ENCODE measurements at regions not wholly inside any gene's neighbourhood (a gene's known extent, or its start where the extent isn't known, plus 50 kb on each side); places are given as distances from the start of the nearest gene placed in this dataset.

- Histone ChIP-seq H3K79me2 (no peaks in the 10 kb centered on the region), H2AFZ (no peak overlapping the region), H3K4me2 (ENCODE audit: low read length) (no peak overlapping the region), H3K27ac (no peak overlapping the region), H3K9me3 (ENCODE audit: control insufficient read depth, low read length) (no peaks in the 10 kb centered on the region), H3K27me3 (ENCODE audit: control insufficient read depth, insufficient read depth, low read length) (no peaks in the 10 kb centered on the region), H3K9ac (no peak overlapping the region), H3K36me3 (ENCODE audit: control insufficient read depth, insufficient read depth, low read length) (no peaks in the 10 kb centered on the region), H3K4me3 (ENCODE audit: low read depth, low read length) (no peak overlapping the region), H3K4me1 (no peaks in the 10 kb centered on the region)
- TF ChIP-seq CTCF (IDR thresholded peaks at IDR 0.05), result no peak
Measured at GRCh38 chr2:52698408-52698807, 1069.2 kb upstream of the CHAC2 start.

- Histone ChIP-seq H3K9me3 (ENCODE audit: control insufficient read depth, low read length) (no peaks in the 10 kb centered on the region), H3K27ac (no peak overlapping the region), H3K36me3 (ENCODE audit: control insufficient read depth, insufficient read depth, low read length) (no peaks in the 10 kb centered on the region), H3K9ac (no peak overlapping the region), H3K27me3 (ENCODE audit: control insufficient read depth, insufficient read depth, low read length) (no peaks in the 10 kb centered on the region), H3K79me2 (no peaks in the 10 kb centered on the region), H2AFZ (no peak overlapping the region), H3K4me1 (no peaks in the 10 kb centered on the region), H3K4me2 (ENCODE audit: low read length) (no peak overlapping the region), H3K4me3 (ENCODE audit: low read depth, low read length) (no peak overlapping the region)
- no peak for TF ChIP-seq CTCF (IDR thresholded peaks at IDR 0.05)
Measured at GRCh38 chr2:52697690-52698089, 1069.9 kb upstream of the CHAC2 start.

GRCh38 chr2:52695731-52696130 is 1071.9 kb upstream of the CHAC2 start:
- H2AFZ ChIP-seq, result no peak overlapping the region
- no peak for TF ChIP-seq CTCF (IDR thresholded peaks at IDR 0.05)
- H3K4me3 ChIP-seq (ENCODE audit: low read depth, low read length), result no peak overlapping the region
- H3K4me2 ChIP-seq (ENCODE audit: low read length), result no peak overlapping the region
- no peaks in the 10 kb centered on the region for H3K27me3 ChIP-seq (ENCODE audit: control insufficient read depth, insufficient read depth, low read length)
- no peaks in the 10 kb centered on the region for H3K9me3 ChIP-seq (ENCODE audit: control insufficient read depth, low read length)
- no peak overlapping the region for H3K9ac ChIP-seq
- H3K36me3 ChIP-seq (ENCODE audit: control insufficient read depth, insufficient read depth, low read length), result no peaks in the 10 kb centered on the region
- H3K4me1 ChIP-seq, result no peaks in the 10 kb centered on the region
- no peaks in the 10 kb centered on the region for H3K79me2 ChIP-seq
- no peak overlapping the region for H3K27ac ChIP-seq

- no peaks in the 10 kb centered on the region for H3K36me3 ChIP-seq (ENCODE audit: control insufficient read depth, insufficient read depth, low read length)
- H3K27ac ChIP-seq, result no peak overlapping the region
- H3K79me2 ChIP-seq, result no peaks in the 10 kb centered on the region
- no peak overlapping the region for H3K4me3 ChIP-seq (ENCODE audit: low read depth, low read length)
- H3K9me3 ChIP-seq (ENCODE audit: control insufficient read depth, low read length), result peaks cover 3% of the 10 kb centered on the region
- H3K9ac ChIP-seq, result no peak overlapping the region
- no peak overlapping the region for H3K4me2 ChIP-seq (ENCODE audit: low read length)
- no peaks in the 10 kb centered on the region for H3K4me1 ChIP-seq
- H2AFZ ChIP-seq, result no peak overlapping the region
- no peaks in the 10 kb centered on the region for H3K27me3 ChIP-seq (ENCODE audit: control insufficient read depth, insufficient read depth, low read length)
- TF ChIP-seq CTCF (IDR thresholded peaks at IDR 0.05), result no peak
Measured at GRCh38 chr2:52686935-52687334, 1080.7 kb upstream of the CHAC2 start.

- no peaks in the 10 kb centered on the region for H3K36me3 ChIP-seq (ENCODE audit: control insufficient read depth, insufficient read depth, low read length)
- H3K4me1 ChIP-seq, result no peaks in the 10 kb centered on the region
- no peak overlapping the region for H2AFZ ChIP-seq
- no peaks in the 10 kb centered on the region for H3K9me3 ChIP-seq (ENCODE audit: control insufficient read depth, low read length)
- no peaks in the 10 kb centered on the region for H3K27me3 ChIP-seq (ENCODE audit: control insufficient read depth, insufficient read depth, low read length)
- H3K4me2 ChIP-seq (ENCODE audit: low read length), result no peak overlapping the region
- H3K79me2 ChIP-seq, result no peaks in the 10 kb centered on the region
- H3K4me3 ChIP-seq (ENCODE audit: low read depth, low read length), result no peak overlapping the region
- no peak overlapping the region for H3K9ac ChIP-seq
- no peak for TF ChIP-seq CTCF (IDR thresholded peaks at IDR 0.05)
- H3K27ac ChIP-seq, result no peak overlapping the region
Measured at GRCh38 chr2:52676056-52676455, 1091.5 kb upstream of the CHAC2 start.

Measured in parathyroid adenoma (tissue), 2 donors.